ENCODE measurements at regions not wholly inside any gene's neighbourhood (a gene's known extent, or its start where the extent isn't known, plus 50 kb on each side); places are given as distances from the start of the nearest gene placed in this dataset.
A peak's percentile ranks its signal among the peaks of the same experiment; 100 is the strongest.

GRCh38 chr11:109165035-109165434 is 257.0 kb upstream of the C11orf87 start:
- no peak for DNase-seq (ENCODE audit: low spot score)

DNA sequence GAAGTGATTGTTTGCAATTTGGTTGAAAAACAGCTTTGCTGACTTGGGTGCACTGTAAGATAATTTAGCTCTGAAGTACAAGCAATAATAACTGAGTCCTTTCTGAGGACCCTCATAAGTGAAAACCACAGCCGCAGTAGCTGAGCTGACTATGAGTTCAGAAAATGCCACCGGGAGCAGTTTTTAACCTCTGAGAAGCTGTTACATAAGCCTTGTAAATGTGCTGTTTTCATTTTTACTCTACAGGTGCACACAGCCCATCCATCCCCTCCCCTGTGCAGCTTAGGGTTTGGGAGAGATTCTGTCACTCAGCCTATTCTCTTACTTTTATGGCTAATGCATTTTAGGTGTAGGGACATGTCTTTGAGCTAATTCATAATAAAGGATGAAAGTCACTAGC is 255.5 kb upstream of the C11orf87 start:
- no peak for DNase-seq (ENCODE audit: low spot score)

- no peak for DNase-seq (ENCODE audit: low spot score)
These were observed 248.5 kb upstream of the C11orf87 start for GRCh38 chr11:109173504-109173903.

DNA sequence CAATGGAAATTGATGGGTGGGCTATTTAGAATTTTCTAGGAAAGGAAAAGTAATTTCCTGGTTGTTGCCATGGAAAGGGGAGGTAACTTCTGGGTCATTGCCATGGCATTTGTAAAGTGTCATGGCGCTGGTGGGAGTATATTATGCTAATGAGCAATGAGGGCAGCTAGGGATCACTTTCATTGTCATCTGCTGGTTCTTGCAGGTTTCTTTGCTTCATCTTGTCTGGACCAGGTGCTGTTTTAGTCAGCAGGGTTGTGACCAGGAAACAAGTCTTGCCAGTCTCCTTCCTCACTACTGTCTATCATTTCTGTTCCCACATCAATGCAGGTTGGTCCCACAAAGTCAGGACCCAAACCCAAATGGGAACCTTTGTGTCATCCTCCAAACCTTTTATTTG is 237.6 kb upstream of the C11orf87 start:
- no peak for DNase-seq (ENCODE audit: low spot score)

GRCh38 chr11:109192864-109193263 is 229.1 kb upstream of the C11orf87 start:
- DNase-seq (ENCODE audit: low spot score): no peak

GRCh38 chr11:109193880-109194279 is 228.1 kb upstream of the C11orf87 start:
- no peak for DNase-seq (ENCODE audit: low spot score)

- no peak for DNase-seq (ENCODE audit: low spot score)
These were observed 226.0 kb upstream of the C11orf87 start for GRCh38 chr11:109196016-109196415.

- DNase-seq (ENCODE audit: low spot score): no peak
These were observed 224.3 kb upstream of the C11orf87 start for GRCh38 chr11:109197656-109198055.

GRCh38 chr11:109203176-109203575 is 218.8 kb upstream of the C11orf87 start:
- no peak for DNase-seq (ENCODE audit: low spot score)

GRCh38 chr11:109205312-109205711 is 216.7 kb upstream of the C11orf87 start:
- DNase-seq (ENCODE audit: low spot score): no peak

GRCh38 chr11:109208121-109208520 is 213.9 kb upstream of the C11orf87 start:
- DNase-seq (ENCODE audit: low spot score): no peak

GRCh38 chr11:109209572-109209971 is 212.4 kb upstream of the C11orf87 start:
- no peak for DNase-seq (ENCODE audit: low spot score)

DNA sequence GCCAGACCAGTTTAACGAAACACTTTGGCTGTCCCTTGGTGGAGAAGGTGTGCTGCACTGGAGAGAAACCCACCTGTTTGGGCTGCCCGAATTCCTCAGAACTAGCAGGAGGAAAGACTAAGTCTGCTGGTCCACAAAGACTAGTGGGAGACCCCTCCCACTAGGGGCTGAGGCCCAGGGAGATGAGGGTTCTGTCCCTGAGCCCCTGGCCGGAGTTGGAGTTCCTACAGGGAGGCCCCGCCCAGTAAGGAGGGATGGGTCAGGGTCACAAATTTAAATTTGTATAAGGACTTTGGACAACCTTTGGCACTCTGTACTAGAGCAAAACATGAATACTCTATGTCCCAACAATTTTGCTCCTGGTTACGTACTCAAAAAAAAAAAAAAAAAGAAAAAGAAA is 200.8 kb upstream of the C11orf87 start:
- DNase-seq (ENCODE audit: low spot score): no peak

DNA sequence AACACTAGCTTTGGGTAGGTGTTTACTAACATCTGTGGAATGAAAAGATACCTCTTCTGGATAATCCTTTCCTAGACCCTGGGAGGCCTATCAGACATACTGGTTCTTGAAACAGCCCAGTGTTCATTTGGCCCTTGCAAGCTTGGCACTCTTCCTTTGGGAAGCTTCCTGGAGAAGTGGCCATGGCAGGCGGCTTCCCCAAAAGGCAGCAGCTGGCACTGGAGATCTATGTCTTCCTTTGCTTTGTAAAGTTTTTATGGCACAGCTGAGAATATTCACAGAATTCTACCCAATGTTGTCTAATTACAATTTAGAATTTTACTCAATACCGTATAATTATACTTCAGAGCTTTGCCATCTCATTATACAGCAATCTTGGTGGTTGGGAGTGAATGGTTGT is 199.2 kb upstream of the C11orf87 start:
- DNase-seq (ENCODE audit: low spot score): no peak

DNA sequence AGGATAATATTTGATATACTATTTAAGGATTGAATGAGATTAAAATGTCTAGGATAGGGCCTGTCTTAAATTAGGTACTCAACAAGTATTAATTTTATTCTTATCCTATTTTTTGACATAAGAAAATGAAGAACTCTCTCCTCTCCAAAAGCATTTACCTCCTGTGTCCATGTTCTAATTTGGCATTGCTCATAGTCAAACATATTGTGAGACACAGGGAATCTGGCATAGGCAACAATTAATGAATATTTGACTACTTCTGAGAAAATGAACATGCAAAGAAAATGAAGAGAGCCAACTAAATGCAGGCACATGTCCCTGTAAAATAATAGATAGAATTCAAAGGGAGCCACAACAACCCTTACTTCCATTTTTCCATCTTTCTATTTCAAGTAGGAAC is 198.5 kb upstream of the C11orf87 start:
- DNase-seq (ENCODE audit: low spot score): no peak

- peak; percentile 50 for DNase-seq (ENCODE audit: low spot score)
These were observed 192.3 kb upstream of the C11orf87 start for GRCh38 chr11:109229682-109230081.

GRCh38 chr11:109236188-109236587 is 185.8 kb upstream of the C11orf87 start:
- DNase-seq (ENCODE audit: low spot score): no peak

DNA sequence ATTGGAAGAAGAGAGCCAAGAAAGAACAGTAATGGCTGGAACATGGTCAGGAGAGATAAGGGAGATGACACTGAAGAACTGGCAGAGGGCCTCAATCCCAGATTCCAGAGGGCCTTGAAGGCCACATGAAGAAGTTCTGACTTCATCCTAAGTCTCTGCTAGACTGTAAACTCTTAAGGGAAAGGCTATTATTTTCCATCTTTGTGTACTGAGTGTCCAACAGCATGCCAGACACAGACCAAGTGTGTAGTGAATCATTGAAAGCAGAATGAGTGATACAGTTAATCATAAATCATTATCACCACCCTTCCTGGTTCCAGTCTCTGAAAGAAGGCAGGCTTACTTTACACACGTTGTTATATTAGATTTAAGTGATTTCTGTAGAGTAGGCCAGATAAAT is 185.3 kb upstream of the C11orf87 start:
- DNase-seq (ENCODE audit: low spot score): no peak

GRCh38 chr11:109237636-109238035 is 184.4 kb upstream of the C11orf87 start:
- DNase-seq (ENCODE audit: low spot score): no peak

- no peak for DNase-seq (ENCODE audit: low spot score)
These were observed 179.9 kb upstream of the C11orf87 start for GRCh38 chr11:109241988-109242536.

- peak; percentile 9 for DNase-seq (ENCODE audit: low spot score)
These were observed 174.9 kb upstream of the C11orf87 start for GRCh38 chr11:109247071-109247470.

DNA sequence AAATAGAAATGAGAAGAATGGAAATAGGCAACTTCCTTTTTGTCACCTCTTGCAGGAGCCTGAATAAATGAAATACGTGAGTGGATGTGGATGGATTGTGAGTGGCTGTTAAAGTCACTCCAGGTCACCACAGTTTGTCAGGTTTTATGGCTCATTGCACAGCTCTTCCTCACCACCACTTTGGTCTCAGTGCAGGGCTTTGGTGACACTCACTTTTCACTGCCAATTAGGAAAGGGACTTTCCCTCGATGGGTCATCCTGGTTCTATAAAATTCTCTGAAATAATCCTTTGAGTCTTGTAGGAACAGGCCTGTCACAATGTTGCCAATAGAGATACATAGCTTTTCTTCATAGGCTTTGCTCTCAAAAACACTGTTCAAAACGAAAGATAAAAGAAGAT is 172.4 kb upstream of the C11orf87 start:
- DNase-seq (ENCODE audit: low spot score): peak; percentile 1

GRCh38 chr11:109251230-109251629 is 170.8 kb upstream of the C11orf87 start:
- no peak for DNase-seq (ENCODE audit: low spot score)

DNA sequence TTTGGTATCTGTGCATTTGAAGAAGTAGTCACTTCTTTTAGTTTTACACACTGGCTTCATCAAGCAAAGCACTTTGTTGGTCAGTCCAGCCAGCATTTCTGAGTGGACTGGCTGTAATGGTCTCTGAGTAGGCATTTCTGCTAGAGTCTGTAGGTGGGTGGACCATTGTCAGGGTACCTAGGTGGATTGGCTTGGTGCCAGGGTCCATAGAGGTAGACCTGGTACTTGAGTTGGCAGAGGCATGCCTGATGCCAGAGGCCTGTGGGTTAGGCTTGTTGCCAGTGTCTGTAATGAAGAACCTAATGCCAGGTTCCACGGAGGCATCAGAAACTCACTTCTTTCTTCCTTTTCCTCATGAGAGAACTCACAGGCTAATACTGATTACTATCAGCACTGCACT is 157.9 kb upstream of the C11orf87 start:
- DNase-seq (ENCODE audit: low spot score): no peak
